Mesendoderm (in vitro differentiated cells): ENCODE measurements at regions not wholly inside any gene's neighbourhood (a gene's known extent, or its start where the extent isn't known, plus 50 kb on each side); places are given as distances from the start of the nearest gene placed in this dataset.

ENCODE experiments used
- DNase-seq: peaks from one replicate; pipeline ENCODE4 v3.0.0; 2013
- H2AK5ac ChIP-seq: 2 replicates; pipeline ENCODE4 v1.6.1; 2013; ENCODE audit warnings: low read length, inconsistent platforms
- H2BK120ac ChIP-seq: 2 replicates; pipeline ENCODE4 v1.6.1; 2013; ENCODE audit warnings: low read depth, mild to moderate bottlenecking, low read length, moderate library complexity, mixed read lengths
- H2BK15ac ChIP-seq: replicated peaks from 2 replicates; pipeline ENCODE4 v1.6.1; 2013; ENCODE audit warnings: low read depth, mild to moderate bottlenecking, moderate library complexity
- H2BK5ac ChIP-seq: 2 replicates; pipeline ENCODE4 v1.6.1; 2013; ENCODE audit warnings: low read length, inconsistent platforms
- H3K18ac ChIP-seq: 2 replicates; pipeline ENCODE4 v1.6.1; 2013; ENCODE audit warnings: mild to moderate bottlenecking, low read length, mixed read lengths
- H3K23ac ChIP-seq: one replicate; pipeline ENCODE4 v1.6.1; 2013; ENCODE audit warnings: low read length
- H3K27ac ChIP-seq: 2 replicates; pipeline ENCODE4 v1.5.1; 2013; ENCODE audit warnings: low read depth, mild to moderate bottlenecking, inconsistent platforms, low read length, moderate library complexity
- H3K27me3 ChIP-seq: 2 replicates; pipeline ENCODE4 v1.6.1; 2013; ENCODE audit warnings: low read length, control low read depth, mild to moderate bottlenecking, inconsistent platforms; ENCODE audit not compliant: insufficient read depth, poor library complexity
- H3K36me3 ChIP-seq: 2 replicates; pipeline ENCODE4 v1.6.1; 2013; ENCODE audit warnings: low read length, inconsistent platforms; ENCODE audit not compliant: control insufficient read depth, insufficient read depth
- H3K4ac ChIP-seq: one replicate; pipeline ENCODE4 v1.6.1; 2013; ENCODE audit warnings: low read depth, mild to moderate bottlenecking, low read length, moderate library complexity
- H3K4me1 ChIP-seq: 2 replicates; pipeline ENCODE4 v1.6.1; 2013; ENCODE audit warnings: low read depth, low read length, inconsistent platforms; ENCODE audit not compliant: control insufficient read depth
- H3K4me2 ChIP-seq: 2 replicates; pipeline ENCODE4 v1.6.1; 2013; ENCODE audit warnings: low read length
- H3K4me3 ChIP-seq: 2 replicates; pipeline ENCODE4 v1.5.1; 2013; ENCODE audit warnings: mild to moderate bottlenecking, low read length
- H3K56ac ChIP-seq: one replicate; pipeline ENCODE4 v1.6.1; 2013; ENCODE audit warnings: low read length
- H3K79me1 ChIP-seq: 2 replicates; pipeline ENCODE4 v1.6.1; 2013; ENCODE audit warnings: low read length, inconsistent platforms
- H3K79me2 ChIP-seq: 2 replicates; pipeline ENCODE4 v1.6.1; 2013; ENCODE audit warnings: mild to moderate bottlenecking, low read length; ENCODE audit not compliant: control insufficient read depth, insufficient read depth
- H3K9ac ChIP-seq: 2 replicates; pipeline ENCODE4 v1.6.1; 2013; ENCODE audit warnings: low read length, inconsistent platforms
- H4K5ac ChIP-seq: one replicate; pipeline ENCODE4 v1.6.1; 2013; ENCODE audit warnings: low read length
- H4K8ac ChIP-seq: one replicate; pipeline ENCODE4 v1.6.1; 2013; ENCODE audit warnings: low read depth, mild to moderate bottlenecking, control low read depth, low read length, moderate library complexity
- WGBS: extraction: QIAGEN DNeasy Blood & Tissue Kit; methylation state at CpG from one replicate; pipeline ENCODE4 v1.1.7; 2013; ENCODE audit warnings: low lambda C conversion rate, missing lambda C conversion rate; ENCODE audit not compliant: insufficient coverage; ENCODE audit errors: extremely low coverage; 5-methylcytosine and 5-hydroxymethylcytosine counted together

- H3K23ac ChIP-seq: no peak overlapping the region
- no peak overlapping the region for H4K8ac ChIP-seq
- WGBS: 100% methylated on average over 1 of the region's 4 CpGs
- no peak overlapping the region for H3K27ac ChIP-seq
- H2BK15ac ChIP-seq: no peak overlapping the region
- no peak overlapping the region for H3K4me2 ChIP-seq
- H3K4me1 ChIP-seq: no peaks in the 10 kb centered on the region
- H2BK120ac ChIP-seq: no peak overlapping the region
- no peak for DNase-seq
- no peak overlapping the region for H3K18ac ChIP-seq
- no peak overlapping the region for H3K9ac ChIP-seq
- no peaks in the 10 kb centered on the region for H3K79me2 ChIP-seq
- no peak overlapping the region for H3K56ac ChIP-seq
- H3K4ac ChIP-seq: no peak overlapping the region
- no peak overlapping the region for H3K4me3 ChIP-seq
- H2BK5ac ChIP-seq: no peak overlapping the region
- H3K36me3 ChIP-seq: no peaks in the 10 kb centered on the region
- no peak overlapping the region for H4K5ac ChIP-seq
- H3K27me3 ChIP-seq: no peaks in the 10 kb centered on the region
- H3K79me1 ChIP-seq: no peaks in the 10 kb centered on the region
- H2AK5ac ChIP-seq: no peak overlapping the region
These were observed 110.7 kb downstream of the C1D start for GRCh38 chr2:67952066-67952465.

- Histone ChIP-seq H3K23ac (no peak overlapping the region), H3K27me3 (no peaks in the 10 kb centered on the region), H2AK5ac (no peak overlapping the region), H3K79me1 (no peaks in the 10 kb centered on the region), H3K56ac (no peak overlapping the region), H3K18ac (no peak overlapping the region), H4K5ac (no peak overlapping the region), H3K9ac (no peak overlapping the region), H3K4me2 (no peak overlapping the region), H3K4me3 (no peak overlapping the region), H3K79me2 (no peaks in the 10 kb centered on the region), H2BK5ac (no peak overlapping the region), H3K4me1 (no peaks in the 10 kb centered on the region), H4K8ac (no peak overlapping the region), H2BK120ac (no peak overlapping the region), H3K27ac (no peak overlapping the region), H3K4ac (no peak overlapping the region), H2BK15ac (no peak overlapping the region), H3K36me3 (no peaks in the 10 kb centered on the region)
- peak; percentile 11 for DNase-seq
- no CpG with 5 or more reads among the region's 6 CpGs for WGBS
These were observed 108.6 kb downstream of the C1D start for GRCh38 chr2:67954093-67954748.

- no peak overlapping the region for H4K5ac ChIP-seq
- H2BK15ac ChIP-seq: no peak overlapping the region
- H3K79me1 ChIP-seq: no peaks in the 10 kb centered on the region
- H3K27me3 ChIP-seq: no peaks in the 10 kb centered on the region
- no peak overlapping the region for H2AK5ac ChIP-seq
- H3K36me3 ChIP-seq: no peaks in the 10 kb centered on the region
- H3K4me3 ChIP-seq: no peak overlapping the region
- no peak overlapping the region for H3K4me2 ChIP-seq
- no peak overlapping the region for H2BK5ac ChIP-seq
- no peak for DNase-seq
- H3K23ac ChIP-seq: no peak overlapping the region
- no peaks in the 10 kb centered on the region for H3K79me2 ChIP-seq
- no peaks in the 10 kb centered on the region for H3K4me1 ChIP-seq
- H3K4ac ChIP-seq: no peak overlapping the region
- 100% methylated on average over 1 of the region's 7 CpGs for WGBS
- no peak overlapping the region for H3K27ac ChIP-seq
- no peak overlapping the region for H3K9ac ChIP-seq
- no peak overlapping the region for H3K56ac ChIP-seq
- no peak overlapping the region for H2BK120ac ChIP-seq
- no peak overlapping the region for H3K18ac ChIP-seq
- no peak overlapping the region for H4K8ac ChIP-seq
These were observed 106.8 kb downstream of the C1D start for GRCh38 chr2:67955748-67956603.

DNA sequence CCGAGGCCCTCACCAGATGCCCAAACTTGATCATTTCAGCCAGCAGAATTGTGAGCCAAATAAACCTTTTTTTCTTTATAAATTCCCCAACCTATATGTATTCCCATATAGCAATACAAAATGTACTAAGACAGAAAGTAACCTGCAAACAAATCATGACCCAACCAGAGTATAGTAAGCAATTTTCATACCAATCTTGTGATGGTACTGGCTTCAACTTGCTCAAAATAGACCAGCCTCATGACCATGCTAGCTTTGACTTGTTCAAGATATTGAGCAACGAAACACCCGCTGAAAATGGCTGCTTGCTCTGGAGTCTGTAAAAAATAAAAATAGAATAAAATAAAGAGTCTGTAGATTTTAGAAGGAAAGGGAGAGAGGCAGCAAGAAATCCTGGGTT lies 97.6 kb downstream of the C1D start:
- WGBS: no CpG with 5 or more reads among the region's 3 CpGs
- H3K56ac ChIP-seq: no peak overlapping the region
- no peak overlapping the region for H2BK15ac ChIP-seq

DNA sequence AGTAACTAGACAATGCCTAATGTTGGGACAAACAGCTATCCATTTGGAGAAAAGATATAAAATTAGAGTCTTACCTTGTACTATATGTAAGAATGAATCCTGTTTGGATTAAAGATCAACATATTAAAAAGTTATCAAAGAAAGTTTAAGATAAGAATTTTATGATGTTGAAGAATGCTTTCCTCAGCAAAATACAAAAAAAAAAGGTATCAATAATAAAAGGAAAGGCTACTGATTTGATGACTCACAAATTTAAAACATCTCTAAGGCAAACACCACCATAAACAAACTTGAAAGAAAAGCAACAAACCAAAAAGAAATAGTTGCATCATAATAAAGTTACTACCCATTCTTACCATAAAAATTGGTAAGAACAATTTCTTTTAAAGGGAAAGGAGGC lies 92.7 kb downstream of the C1D start:
- Histone ChIP-seq H3K79me1 (no peaks in the 10 kb centered on the region), H2BK15ac (no peak overlapping the region), H3K27ac (no peak overlapping the region), H3K4ac (no peak overlapping the region), H2BK5ac (no peak overlapping the region), H3K9ac (no peak overlapping the region), H2AK5ac (no peak overlapping the region), H3K79me2 (no peaks in the 10 kb centered on the region), H3K36me3 (no peaks in the 10 kb centered on the region), H3K27me3 (no peaks in the 10 kb centered on the region), H4K8ac (no peak overlapping the region), H3K18ac (no peak overlapping the region), H4K5ac (no peak overlapping the region), H3K23ac (no peak overlapping the region), H3K4me1 (no peaks in the 10 kb centered on the region), H3K56ac (no peak overlapping the region), H3K4me3 (no peak overlapping the region), H2BK120ac (no peak overlapping the region), H3K4me2 (no peak overlapping the region)
- no peak for DNase-seq

More for the DNA sequence above, 97.6 kb downstream of the C1D start:
- Histone ChIP-seq H3K9ac (no peak overlapping the region), H2BK5ac (no peak overlapping the region), H2AK5ac (no peak overlapping the region), H3K18ac (no peak overlapping the region), H3K27me3 (no peaks in the 10 kb centered on the region), H4K8ac (no peak overlapping the region), H4K5ac (no peak overlapping the region), H3K27ac (no peak overlapping the region), H3K79me2 (no peaks in the 10 kb centered on the region), H3K4me3 (no peak overlapping the region), H3K36me3 (no peaks in the 10 kb centered on the region), H3K79me1 (no peaks in the 10 kb centered on the region), H3K4me2 (no peak overlapping the region), H3K23ac (no peak overlapping the region), H3K4me1 (no peaks in the 10 kb centered on the region), H2BK120ac (no peak overlapping the region), H3K4ac (no peak overlapping the region)
- DNase-seq: no peak
